ENCODE measurements at regions not wholly inside any gene's neighbourhood (a gene's known extent, or its start where the extent isn't known, plus 50 kb on each side); places are given as distances from the start of the nearest gene placed in this dataset.

GRCh38 chr9:2303056-2303455 lies 287.9 kb downstream of the SMARCA2 start:
- H3K36me3 ChIP-seq (ENCODE audit: control insufficient read depth in 2 of 2, insufficient read depth in 2 of 2, low read length in 2 of 2): no peaks in the 10 kb centered on the region
- H3K9me3 ChIP-seq (ENCODE audit: control insufficient read depth in 2 of 2, low read length in 2 of 2): no peaks in the 10 kb centered on the region
- peaks cover 0 to 15% of the 10 kb centered on the region in 2 donors for H3K4me1 ChIP-seq (ENCODE audit: control insufficient read depth in 2 of 2, insufficient read depth in 2 of 2, low read length in 2 of 2)
- no peak overlapping the region for H3K4me3 ChIP-seq (ENCODE audit: low read length in 2 of 2)
- no peaks in the 10 kb centered on the region for H3K27me3 ChIP-seq (ENCODE audit: control insufficient read depth in 2 of 2, insufficient read depth in 2 of 2, low read length in 2 of 2)
- no peak overlapping the region for H3K9ac ChIP-seq (ENCODE audit: low read depth in 1 of 2, low read length in 2 of 2)
- H3K27ac ChIP-seq (ENCODE audit: low read depth in 2 of 2, low read length in 2 of 2): no peak overlapping the region

- no peaks in the 10 kb centered on the region for H3K36me3 ChIP-seq (ENCODE audit: control insufficient read depth in 2 of 2, insufficient read depth in 2 of 2, low read length in 2 of 2)
- no peak overlapping the region for H3K9ac ChIP-seq (ENCODE audit: low read depth in 1 of 2, low read length in 2 of 2)
- no peaks in the 10 kb centered on the region for H3K4me1 ChIP-seq (ENCODE audit: control insufficient read depth in 2 of 2, insufficient read depth in 2 of 2, low read length in 2 of 2)
These were observed 292.3 kb downstream of the SMARCA2 start for GRCh38 chr9:2307480-2307879.

GRCh38 chr9:2311920-2312319 lies 296.8 kb downstream of the SMARCA2 start:
- H3K9ac ChIP-seq (ENCODE audit: low read depth in 1 of 2, low read length in 2 of 2): no peak overlapping the region
- H3K27me3 ChIP-seq (ENCODE audit: control insufficient read depth in 2 of 2, insufficient read depth in 2 of 2, low read length in 2 of 2): no peaks in the 10 kb centered on the region
- H3K4me1 ChIP-seq (ENCODE audit: control insufficient read depth in 2 of 2, insufficient read depth in 2 of 2, low read length in 2 of 2): no peaks in the 10 kb centered on the region
- no peaks in the 10 kb centered on the region for H3K36me3 ChIP-seq (ENCODE audit: control insufficient read depth in 2 of 2, insufficient read depth in 2 of 2, low read length in 2 of 2)
- H3K27ac ChIP-seq (ENCODE audit: low read depth in 2 of 2, low read length in 2 of 2): no peak overlapping the region
- H3K4me3 ChIP-seq (ENCODE audit: low read length in 2 of 2): no peak overlapping the region
- H3K9me3 ChIP-seq (ENCODE audit: control insufficient read depth in 2 of 2, low read length in 2 of 2): peaks cover 0 to 11% of the 10 kb centered on the region in 2 donors

More at GRCh38 chr9:2307480-2307879, 292.3 kb downstream of the SMARCA2 start:
- no peak overlapping the region for H3K27ac ChIP-seq (ENCODE audit: low read depth in 2 of 2, low read length in 2 of 2)
- no peaks in the 10 kb centered on the region for H3K27me3 ChIP-seq (ENCODE audit: control insufficient read depth in 2 of 2, insufficient read depth in 2 of 2, low read length in 2 of 2)
- peaks cover 0 to 6% of the 10 kb centered on the region in 2 donors for H3K9me3 ChIP-seq (ENCODE audit: control insufficient read depth in 2 of 2, low read length in 2 of 2)
- no peak overlapping the region for H3K4me3 ChIP-seq (ENCODE audit: low read length in 2 of 2)

- peaks cover 0 to 11% of the 10 kb centered on the region in 2 donors for H3K9me3 ChIP-seq (ENCODE audit: control insufficient read depth in 2 of 2, low read length in 2 of 2)
- H3K27ac ChIP-seq (ENCODE audit: low read depth in 2 of 2, low read length in 2 of 2): no peak overlapping the region
- H3K27me3 ChIP-seq (ENCODE audit: control insufficient read depth in 2 of 2, insufficient read depth in 2 of 2, low read length in 2 of 2): no peaks in the 10 kb centered on the region
- no peak overlapping the region for H3K4me3 ChIP-seq (ENCODE audit: low read length in 2 of 2)
- no peak overlapping the region for H3K9ac ChIP-seq (ENCODE audit: low read depth in 1 of 2, low read length in 2 of 2)
- H3K36me3 ChIP-seq (ENCODE audit: control insufficient read depth in 2 of 2, insufficient read depth in 2 of 2, low read length in 2 of 2): no peaks in the 10 kb centered on the region
- H3K4me1 ChIP-seq (ENCODE audit: control insufficient read depth in 2 of 2, insufficient read depth in 2 of 2, low read length in 2 of 2): no peaks in the 10 kb centered on the region
These were observed 298.4 kb downstream of the SMARCA2 start for GRCh38 chr9:2313512-2313911.

- Histone ChIP-seq H3K9ac (ENCODE audit: low read depth in 1 of 2, low read length in 2 of 2) (no peak overlapping the region), H3K9me3 (ENCODE audit: control insufficient read depth in 2 of 2, low read length in 2 of 2) (peaks cover 0 to 5% of the 10 kb centered on the region in 2 donors), H3K27ac (ENCODE audit: low read depth in 2 of 2, low read length in 2 of 2) (no peak overlapping the region), H3K4me1 (ENCODE audit: control insufficient read depth in 2 of 2, insufficient read depth in 2 of 2, low read length in 2 of 2) (no peaks in the 10 kb centered on the region), H3K4me3 (ENCODE audit: low read length in 2 of 2) (no peak overlapping the region), H3K36me3 (ENCODE audit: control insufficient read depth in 2 of 2, insufficient read depth in 2 of 2, low read length in 2 of 2) (no peaks in the 10 kb centered on the region), H3K27me3 (ENCODE audit: control insufficient read depth in 2 of 2, insufficient read depth in 2 of 2, low read length in 2 of 2) (no peaks in the 10 kb centered on the region)
These were observed 302.4 kb downstream of the SMARCA2 start for GRCh38 chr9:2317591-2317990.

- H3K9ac ChIP-seq (ENCODE audit: low read depth in 1 of 2, low read length in 2 of 2): no peak overlapping the region
- no peak overlapping the region for H3K27ac ChIP-seq (ENCODE audit: low read depth in 2 of 2, low read length in 2 of 2)
- H3K4me1 ChIP-seq (ENCODE audit: control insufficient read depth in 2 of 2, insufficient read depth in 2 of 2, low read length in 2 of 2): no peaks in the 10 kb centered on the region
- no peaks in the 10 kb centered on the region for H3K36me3 ChIP-seq (ENCODE audit: control insufficient read depth in 2 of 2, insufficient read depth in 2 of 2, low read length in 2 of 2)
- no peaks in the 10 kb centered on the region for H3K9me3 ChIP-seq (ENCODE audit: control insufficient read depth in 2 of 2, low read length in 2 of 2)
- H3K27me3 ChIP-seq (ENCODE audit: control insufficient read depth in 2 of 2, insufficient read depth in 2 of 2, low read length in 2 of 2): no peaks in the 10 kb centered on the region
- H3K4me3 ChIP-seq (ENCODE audit: low read length in 2 of 2): no peak overlapping the region
These were observed 302.2 kb upstream of the VLDLR start for GRCh38 chr9:2319421-2319820.

GRCh38 chr9:2320114-2320513 lies 301.5 kb upstream of the VLDLR start:
- H3K27me3 ChIP-seq (ENCODE audit: control insufficient read depth in 2 of 2, insufficient read depth in 2 of 2, low read length in 2 of 2): no peaks in the 10 kb centered on the region
- no peak overlapping the region for H3K4me3 ChIP-seq (ENCODE audit: low read length in 2 of 2)
- H3K4me1 ChIP-seq (ENCODE audit: control insufficient read depth in 2 of 2, insufficient read depth in 2 of 2, low read length in 2 of 2): no peaks in the 10 kb centered on the region
- no peak overlapping the region for H3K9ac ChIP-seq (ENCODE audit: low read depth in 1 of 2, low read length in 2 of 2)
- H3K36me3 ChIP-seq (ENCODE audit: control insufficient read depth in 2 of 2, insufficient read depth in 2 of 2, low read length in 2 of 2): no peaks in the 10 kb centered on the region
- no peaks in the 10 kb centered on the region for H3K9me3 ChIP-seq (ENCODE audit: control insufficient read depth in 2 of 2, low read length in 2 of 2)
- no peak overlapping the region for H3K27ac ChIP-seq (ENCODE audit: low read depth in 2 of 2, low read length in 2 of 2)

GRCh38 chr9:2320632-2321031 lies 301.0 kb upstream of the VLDLR start:
- H3K27ac ChIP-seq (ENCODE audit: low read depth in 2 of 2, low read length in 2 of 2): no peak overlapping the region
- no peaks in the 10 kb centered on the region for H3K4me1 ChIP-seq (ENCODE audit: control insufficient read depth in 2 of 2, insufficient read depth in 2 of 2, low read length in 2 of 2)
- no peaks in the 10 kb centered on the region for H3K9me3 ChIP-seq (ENCODE audit: control insufficient read depth in 2 of 2, low read length in 2 of 2)
- H3K9ac ChIP-seq (ENCODE audit: low read depth in 1 of 2, low read length in 2 of 2): no peak overlapping the region
- H3K27me3 ChIP-seq (ENCODE audit: control insufficient read depth in 2 of 2, insufficient read depth in 2 of 2, low read length in 2 of 2): no peaks in the 10 kb centered on the region
- H3K4me3 ChIP-seq (ENCODE audit: low read length in 2 of 2): no peak overlapping the region
- H3K36me3 ChIP-seq (ENCODE audit: control insufficient read depth in 2 of 2, insufficient read depth in 2 of 2, low read length in 2 of 2): no peaks in the 10 kb centered on the region

- no peak overlapping the region for H3K9ac ChIP-seq (ENCODE audit: low read depth in 1 of 2, low read length in 2 of 2)
- no peaks in the 10 kb centered on the region for H3K36me3 ChIP-seq (ENCODE audit: control insufficient read depth in 2 of 2, insufficient read depth in 2 of 2, low read length in 2 of 2)
- no peak overlapping the region for H3K27ac ChIP-seq (ENCODE audit: low read depth in 2 of 2, low read length in 2 of 2)
- H3K4me1 ChIP-seq (ENCODE audit: control insufficient read depth in 2 of 2, insufficient read depth in 2 of 2, low read length in 2 of 2): no peaks in the 10 kb centered on the region
- H3K9me3 ChIP-seq (ENCODE audit: control insufficient read depth in 2 of 2, low read length in 2 of 2): no peaks in the 10 kb centered on the region
- no peaks in the 10 kb centered on the region for H3K27me3 ChIP-seq (ENCODE audit: control insufficient read depth in 2 of 2, insufficient read depth in 2 of 2, low read length in 2 of 2)
- no peak overlapping the region for H3K4me3 ChIP-seq (ENCODE audit: low read length in 2 of 2)
These were observed 300.0 kb upstream of the VLDLR start for GRCh38 chr9:2321523-2322148.

GRCh38 chr9:2324742-2325141 lies 296.8 kb upstream of the VLDLR start:
- Histone ChIP-seq H3K4me1 (ENCODE audit: control insufficient read depth in 2 of 2, insufficient read depth in 2 of 2, low read length in 2 of 2) (no peaks in the 10 kb centered on the region), H3K4me3 (ENCODE audit: low read length in 2 of 2) (no peak overlapping the region), H3K36me3 (ENCODE audit: control insufficient read depth in 2 of 2, insufficient read depth in 2 of 2, low read length in 2 of 2) (no peaks in the 10 kb centered on the region), H3K9me3 (ENCODE audit: control insufficient read depth in 2 of 2, low read length in 2 of 2) (no peaks in the 10 kb centered on the region), H3K27ac (ENCODE audit: low read depth in 2 of 2, low read length in 2 of 2) (no peak overlapping the region), H3K9ac (ENCODE audit: low read depth in 1 of 2, low read length in 2 of 2) (no peak overlapping the region), H3K27me3 (ENCODE audit: control insufficient read depth in 2 of 2, insufficient read depth in 2 of 2, low read length in 2 of 2) (no peaks in the 10 kb centered on the region)

GRCh38 chr9:2332663-2333062 lies 288.9 kb upstream of the VLDLR start:
- no peaks in the 10 kb centered on the region for H3K4me1 ChIP-seq (ENCODE audit: control insufficient read depth in 2 of 2, insufficient read depth in 2 of 2, low read length in 2 of 2)
- no peaks in the 10 kb centered on the region for H3K27me3 ChIP-seq (ENCODE audit: control insufficient read depth in 2 of 2, insufficient read depth in 2 of 2, low read length in 2 of 2)
- H3K9ac ChIP-seq (ENCODE audit: low read depth in 1 of 2, low read length in 2 of 2): no peak overlapping the region
- no peaks in the 10 kb centered on the region for H3K36me3 ChIP-seq (ENCODE audit: control insufficient read depth in 2 of 2, insufficient read depth in 2 of 2, low read length in 2 of 2)
- no peak overlapping the region for H3K4me3 ChIP-seq (ENCODE audit: low read length in 2 of 2)
- no peaks in the 10 kb centered on the region for H3K9me3 ChIP-seq (ENCODE audit: control insufficient read depth in 2 of 2, low read length in 2 of 2)
- H3K27ac ChIP-seq (ENCODE audit: low read depth in 2 of 2, low read length in 2 of 2): no peak overlapping the region
